ENCODE measurements at regions not wholly inside any gene's neighbourhood (a gene's known extent, or its start where the extent isn't known, plus 50 kb on each side); places are given as distances from the start of the nearest gene placed in this dataset.

DNA sequence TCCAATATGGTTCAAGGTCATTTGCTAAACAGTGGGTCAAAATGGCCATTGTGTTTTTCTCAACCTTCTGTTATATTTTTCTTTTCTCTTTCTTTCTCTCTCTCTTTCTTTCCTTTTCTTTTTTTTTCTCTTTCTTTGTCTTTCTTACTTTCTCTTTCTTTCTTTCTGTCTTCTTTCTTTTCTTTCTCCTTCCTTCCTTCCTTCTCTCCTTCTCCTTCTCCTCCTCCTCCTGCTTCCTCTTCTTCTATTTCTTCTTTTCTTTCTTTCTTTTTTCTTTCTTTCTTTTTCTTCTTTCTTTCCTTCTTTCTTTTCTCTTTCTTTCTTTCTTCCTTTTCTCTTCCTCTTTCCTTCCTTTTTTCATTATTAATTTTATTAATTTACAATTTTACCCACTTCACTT, 619.5 kb downstream of the IRX1 start:
- Mint-ChIP-seq H3K9me3 (no peaks in the 10 kb centered on the region), H3K4me3 (no peak overlapping the region), H3K27ac (no peak overlapping the region), H3K27me3 (no peaks in the 10 kb centered on the region), H3K4me1 (no peaks in the 10 kb centered on the region), H3K36me3 (no peaks in the 10 kb centered on the region)
- no peak for ATAC-seq (ENCODE audit: low read depth)
- DNase-seq = no peak
- POLR2A ChIA-PET = no interaction called here

DNA sequence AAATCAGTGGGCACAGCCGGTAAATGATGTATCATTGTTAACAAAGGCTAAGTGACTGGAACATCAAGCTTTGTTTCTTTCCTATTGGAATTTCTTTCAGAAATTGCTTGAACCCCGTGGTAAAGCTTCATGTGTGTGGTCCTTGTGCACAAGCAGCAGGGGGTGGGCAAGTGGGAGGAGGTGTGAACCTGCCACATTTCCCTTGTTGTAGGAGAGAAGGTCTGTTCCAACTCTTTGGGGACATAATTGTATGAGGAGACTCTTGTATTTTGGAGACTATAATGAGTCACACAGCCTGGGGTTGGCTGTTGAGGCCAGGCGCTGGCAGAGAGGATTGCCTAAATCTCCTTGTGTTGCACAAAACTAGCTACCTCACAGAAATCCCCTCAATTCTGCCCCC, 620.5 kb downstream of the IRX1 start:
- Mint-ChIP-seq H3K4me1 (no peaks in the 10 kb centered on the region), H3K4me3 (no peak overlapping the region), H3K9me3 (peaks cover 1% of the 10 kb centered on the region), H3K27ac (no peak overlapping the region), H3K36me3 (no peaks in the 10 kb centered on the region), H3K27me3 (no peaks in the 10 kb centered on the region)
- POLR2A ChIA-PET = no interaction called here
- ATAC-seq (ENCODE audit: low read depth) (no peak), DNase-seq (no peak)

DNA sequence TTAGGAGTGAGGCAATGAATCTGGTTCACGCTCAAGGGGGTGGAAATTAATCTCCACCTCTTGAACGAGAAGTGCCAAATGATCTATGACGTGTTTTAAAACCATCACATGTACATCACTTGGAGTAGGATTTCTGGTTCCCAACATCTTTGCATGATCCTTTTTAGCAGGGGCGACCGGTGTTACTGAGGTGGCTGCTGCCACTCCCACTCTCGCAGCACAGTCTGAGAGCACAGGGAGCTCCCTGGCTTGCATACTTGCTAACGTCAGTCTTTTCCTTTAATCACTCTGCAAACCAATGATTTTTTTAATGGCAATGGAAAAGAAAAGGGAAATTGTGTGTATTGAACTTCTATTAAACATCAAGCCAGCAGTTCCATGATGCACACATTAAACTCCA, 624.4 kb downstream of the IRX1 start:
- peaks cover 3% of the 10 kb centered on the region for H3K9me3 Mint-ChIP-seq
- H3K36me3 Mint-ChIP-seq = no peaks in the 10 kb centered on the region
- POLR2A ChIA-PET = no interaction called here
- no peaks in the 10 kb centered on the region for H3K4me1 Mint-ChIP-seq
- no peak overlapping the region for H3K4me3 Mint-ChIP-seq
- DNase-seq (no peak), ATAC-seq (ENCODE audit: low read depth) (no peak)
- H3K27me3 Mint-ChIP-seq = no peaks in the 10 kb centered on the region
- no peak overlapping the region for H3K27ac Mint-ChIP-seq

DNA sequence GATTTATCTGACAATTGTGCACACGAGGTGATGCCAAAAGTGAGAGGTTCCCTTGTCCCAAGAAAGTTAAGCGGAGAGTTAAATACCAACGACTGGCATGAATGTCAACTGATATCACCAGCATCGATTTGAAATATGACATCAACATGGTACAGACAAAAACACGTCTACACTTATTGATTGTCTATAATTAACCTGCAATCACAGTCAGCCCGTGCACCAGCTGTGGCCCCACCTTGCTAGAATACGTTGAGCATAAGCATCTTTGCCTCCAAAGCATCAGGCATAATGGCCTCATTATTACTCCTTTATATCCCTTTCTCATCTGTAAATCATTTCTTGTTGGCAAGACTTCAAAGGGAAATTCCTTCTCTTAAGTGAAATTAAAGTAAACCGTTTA, 625.4 kb downstream of the IRX1 start:
- Mint-ChIP-seq H3K27ac (no peak overlapping the region), H3K36me3 (no peaks in the 10 kb centered on the region), H3K4me1 (no peaks in the 10 kb centered on the region), H3K27me3 (no peaks in the 10 kb centered on the region), H3K9me3 (peaks cover 3% of the 10 kb centered on the region), H3K4me3 (no peak overlapping the region)
- ATAC-seq (ENCODE audit: low read depth) = no peak
- DNase-seq = no peak
- POLR2A ChIA-PET = no interaction called here

DNA sequence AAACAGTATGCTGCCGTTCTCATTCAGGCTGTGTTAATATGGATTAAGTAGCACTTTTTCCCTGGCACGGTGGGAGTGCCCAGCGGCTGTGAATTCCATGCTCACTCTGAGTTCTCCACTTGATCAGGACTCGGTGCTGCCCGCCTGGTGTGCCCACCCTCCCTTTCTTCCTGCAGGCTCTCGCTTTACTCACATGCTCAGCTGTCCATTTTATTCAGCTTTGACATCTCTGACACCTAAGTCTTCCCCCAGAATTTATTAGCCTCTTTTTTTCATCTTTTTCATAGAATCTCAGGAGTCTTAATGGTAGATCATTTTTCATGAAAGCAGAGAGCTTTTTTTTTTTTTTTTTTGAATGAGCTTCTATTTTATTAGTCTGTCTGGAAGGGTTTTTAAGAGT, 626.5 kb downstream of the IRX1 start:
- no peak overlapping the region for H3K27ac Mint-ChIP-seq
- H3K27me3 Mint-ChIP-seq = no peaks in the 10 kb centered on the region
- DNase-seq (no peak), ATAC-seq (ENCODE audit: low read depth) (no peak)
- no peak overlapping the region for H3K4me3 Mint-ChIP-seq
- H3K4me1 Mint-ChIP-seq = no peaks in the 10 kb centered on the region
- POLR2A ChIA-PET = no interaction called here
- no peaks in the 10 kb centered on the region for H3K36me3 Mint-ChIP-seq
- H3K9me3 Mint-ChIP-seq = peaks cover 3% of the 10 kb centered on the region

DNA sequence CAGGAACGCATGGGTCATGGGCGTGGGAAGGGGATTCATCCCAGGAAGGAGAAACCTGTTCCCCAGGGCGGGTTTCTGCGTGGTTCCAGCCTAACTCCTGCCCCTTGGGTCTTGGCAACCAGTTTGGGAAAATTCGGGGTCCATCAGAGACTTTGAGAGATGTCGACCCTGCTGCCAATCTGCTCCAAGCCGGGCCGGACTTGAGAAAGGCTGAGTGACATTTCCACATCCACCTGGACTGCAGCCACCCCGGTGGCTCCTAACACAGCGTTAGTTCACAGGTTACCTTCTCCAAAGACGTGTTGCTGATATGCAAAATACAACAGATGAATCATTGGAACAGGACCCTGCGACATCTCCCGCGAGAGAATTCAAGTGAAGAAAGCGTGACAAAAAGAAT, 627.2 kb downstream of the IRX1 start:
- Mint-ChIP-seq H3K27ac (no peak overlapping the region), H3K4me3 (no peak overlapping the region), H3K4me1 (no peaks in the 10 kb centered on the region), H3K27me3 (no peaks in the 10 kb centered on the region), H3K9me3 (peaks cover 3% of the 10 kb centered on the region), H3K36me3 (no peaks in the 10 kb centered on the region)
- DNase-seq (no peak), ATAC-seq (ENCODE audit: low read depth) (no peak)
- POLR2A ChIA-PET = no interaction called here

DNA sequence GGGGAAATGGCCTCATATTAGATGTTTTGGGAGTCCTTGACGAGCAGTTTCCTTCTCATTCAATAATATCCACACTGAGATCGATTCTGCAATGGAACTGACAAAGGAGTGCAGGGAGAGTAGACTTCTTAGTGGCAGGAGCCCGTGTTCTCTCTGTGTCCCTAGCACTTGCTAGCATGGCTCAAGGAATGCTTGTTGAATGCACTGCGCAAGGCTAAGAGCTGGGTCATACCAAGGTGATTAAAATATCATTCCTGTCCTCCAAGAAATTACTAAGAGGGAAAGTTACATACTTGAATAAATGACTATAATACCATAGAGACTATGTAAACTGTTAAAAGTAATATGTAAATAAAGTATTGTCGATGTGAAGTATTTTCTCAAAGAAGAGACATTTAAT, 630.1 kb downstream of the IRX1 start:
- no peak overlapping the region for H3K4me3 Mint-ChIP-seq
- peaks cover 3% of the 10 kb centered on the region for H3K9me3 Mint-ChIP-seq
- no peaks in the 10 kb centered on the region for H3K27me3 Mint-ChIP-seq
- ATAC-seq (ENCODE audit: low read depth) (no peak), DNase-seq (no peak)
- POLR2A ChIA-PET = no interaction called here
- no peaks in the 10 kb centered on the region for H3K36me3 Mint-ChIP-seq
- H3K4me1 Mint-ChIP-seq = no peaks in the 10 kb centered on the region
- H3K27ac Mint-ChIP-seq = no peak overlapping the region

DNA sequence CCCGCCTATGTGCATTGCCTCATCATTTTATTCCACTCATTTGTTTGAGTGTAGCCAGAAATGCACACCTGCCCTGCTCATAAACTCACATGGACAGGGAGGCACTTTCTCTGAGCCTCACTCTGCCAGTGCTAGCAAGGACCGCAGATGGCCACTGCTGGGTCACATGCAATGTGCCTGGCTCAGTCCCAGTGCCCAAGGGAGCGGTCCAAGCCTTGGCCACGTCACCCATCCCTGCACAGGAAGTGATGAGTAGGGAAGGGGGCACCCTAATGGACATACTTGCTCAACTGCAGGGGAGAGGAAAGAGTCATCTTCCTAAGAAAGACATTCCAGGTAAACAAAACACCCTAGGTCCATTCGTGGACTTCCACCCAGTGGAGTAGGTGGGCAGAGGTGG, 630.9 kb downstream of the IRX1 start:
- Mint-ChIP-seq H3K4me1 (no peaks in the 10 kb centered on the region), H3K27me3 (no peaks in the 10 kb centered on the region), H3K36me3 (no peaks in the 10 kb centered on the region), H3K9me3 (peaks cover 2% of the 10 kb centered on the region), H3K27ac (no peak overlapping the region), H3K4me3 (no peak overlapping the region)
- no peak for ATAC-seq (ENCODE audit: low read depth)
- POLR2A ChIA-PET = no interaction called here
- no peak for DNase-seq

DNA sequence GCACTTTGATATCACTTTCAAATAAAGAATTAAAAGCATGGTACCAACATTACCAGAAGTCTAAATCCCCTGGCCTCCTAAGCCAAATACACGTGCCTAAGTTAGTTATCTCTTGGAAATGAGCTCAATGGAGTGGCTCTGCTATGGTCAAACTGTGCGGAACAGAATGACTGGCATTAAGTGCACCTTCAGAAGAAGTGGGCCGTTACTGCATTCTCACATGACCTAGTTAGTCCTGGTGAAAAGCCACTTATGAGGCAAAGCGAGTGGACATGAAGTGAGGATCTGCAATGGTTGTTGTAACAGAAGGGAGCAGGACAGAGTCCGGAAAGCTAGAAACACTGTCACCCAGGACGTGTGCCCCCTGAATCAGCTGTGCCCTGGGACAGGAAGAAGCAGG, 633.1 kb downstream of the IRX1 start:
- Mint-ChIP-seq H3K27ac (no peak overlapping the region), H3K4me3 (no peak overlapping the region), H3K4me1 (no peaks in the 10 kb centered on the region), H3K9me3 (peaks cover 3% of the 10 kb centered on the region), H3K36me3 (no peaks in the 10 kb centered on the region), H3K27me3 (no peaks in the 10 kb centered on the region)
- POLR2A ChIA-PET = no interaction called here
- no peak for ATAC-seq (ENCODE audit: low read depth)
- no peak for DNase-seq

DNA sequence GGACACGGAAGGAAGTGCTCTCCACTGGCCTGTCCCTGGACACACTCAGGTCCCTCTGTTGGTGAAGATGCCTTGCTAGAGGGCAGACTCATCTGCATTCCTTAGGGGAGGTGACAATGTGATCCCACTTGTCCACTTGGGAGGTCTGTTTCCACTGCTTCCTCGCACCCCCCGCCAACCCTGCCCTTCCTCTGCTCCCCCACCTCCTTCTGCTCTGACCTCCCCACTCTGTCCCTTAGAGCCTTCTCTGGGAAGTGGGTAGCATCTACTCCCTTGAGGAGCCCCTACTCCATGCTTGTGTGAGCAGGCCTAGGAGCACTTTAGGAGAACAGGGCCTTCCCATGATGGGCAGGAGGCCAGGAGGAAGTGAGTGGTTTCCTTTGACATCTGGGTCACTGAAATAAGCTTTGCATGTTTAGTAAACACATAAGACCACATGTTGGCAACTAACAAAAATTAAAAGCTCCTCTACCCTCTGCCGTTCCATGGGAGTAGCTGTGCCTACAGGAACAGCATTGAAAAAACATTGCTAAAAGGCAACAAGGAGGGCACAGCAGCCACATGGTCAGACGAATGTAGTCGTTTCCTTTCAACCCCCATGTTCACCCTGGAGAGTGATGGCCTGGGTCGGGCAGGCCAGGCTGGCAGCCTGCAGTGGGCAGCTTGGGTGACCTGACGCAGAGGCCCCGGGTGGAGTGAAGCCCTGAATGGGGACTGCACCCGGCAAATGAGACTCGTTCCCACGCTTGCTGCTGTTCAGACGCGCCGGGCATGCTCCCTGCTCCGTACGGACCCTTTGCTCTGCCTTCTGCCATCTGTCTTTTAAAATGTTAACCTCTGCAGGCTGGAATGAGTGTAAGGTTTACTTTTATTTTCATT, 634.0 kb downstream of the IRX1 start:
- H3K27me3 Mint-ChIP-seq = no peaks in the 10 kb centered on the region
- no peaks in the 10 kb centered on the region for H3K4me1 Mint-ChIP-seq
- H3K4me3 Mint-ChIP-seq = no peak overlapping the region
- H3K36me3 Mint-ChIP-seq = no peaks in the 10 kb centered on the region
- H3K27ac Mint-ChIP-seq = no peak overlapping the region
- no peak for DNase-seq
- POLR2A ChIA-PET = no interaction called here
- ATAC-seq (ENCODE audit: low read depth) = no peak
- peaks cover 8% of the 10 kb centered on the region for H3K9me3 Mint-ChIP-seq

DNA sequence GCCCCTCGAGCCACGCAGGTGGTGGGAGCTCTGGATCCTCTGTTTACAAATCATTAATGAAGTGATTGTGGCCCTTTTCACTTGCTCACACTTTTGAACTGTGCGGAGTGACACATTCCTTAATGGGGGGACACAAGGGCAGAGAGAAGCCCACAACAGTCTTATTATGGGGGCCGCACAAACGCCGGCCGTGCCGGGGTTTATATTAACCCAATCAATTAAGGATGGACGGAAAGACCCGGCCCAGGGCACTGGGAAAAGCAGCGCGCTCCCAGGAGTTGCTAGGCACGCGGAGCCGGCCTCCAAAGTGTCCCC, 634.8 kb downstream of the IRX1 start:
- Mint-ChIP-seq H3K9me3 (peaks cover 9% of the 10 kb centered on the region), H3K4me3 (no peak overlapping the region), H3K27ac (no peak overlapping the region), H3K27me3 (no peaks in the 10 kb centered on the region), H3K36me3 (no peaks in the 10 kb centered on the region), H3K4me1 (no peaks in the 10 kb centered on the region)
- ATAC-seq (ENCODE audit: low read depth) (no peak), DNase-seq (no peak)
- POLR2A ChIA-PET = no interaction called here

DNA sequence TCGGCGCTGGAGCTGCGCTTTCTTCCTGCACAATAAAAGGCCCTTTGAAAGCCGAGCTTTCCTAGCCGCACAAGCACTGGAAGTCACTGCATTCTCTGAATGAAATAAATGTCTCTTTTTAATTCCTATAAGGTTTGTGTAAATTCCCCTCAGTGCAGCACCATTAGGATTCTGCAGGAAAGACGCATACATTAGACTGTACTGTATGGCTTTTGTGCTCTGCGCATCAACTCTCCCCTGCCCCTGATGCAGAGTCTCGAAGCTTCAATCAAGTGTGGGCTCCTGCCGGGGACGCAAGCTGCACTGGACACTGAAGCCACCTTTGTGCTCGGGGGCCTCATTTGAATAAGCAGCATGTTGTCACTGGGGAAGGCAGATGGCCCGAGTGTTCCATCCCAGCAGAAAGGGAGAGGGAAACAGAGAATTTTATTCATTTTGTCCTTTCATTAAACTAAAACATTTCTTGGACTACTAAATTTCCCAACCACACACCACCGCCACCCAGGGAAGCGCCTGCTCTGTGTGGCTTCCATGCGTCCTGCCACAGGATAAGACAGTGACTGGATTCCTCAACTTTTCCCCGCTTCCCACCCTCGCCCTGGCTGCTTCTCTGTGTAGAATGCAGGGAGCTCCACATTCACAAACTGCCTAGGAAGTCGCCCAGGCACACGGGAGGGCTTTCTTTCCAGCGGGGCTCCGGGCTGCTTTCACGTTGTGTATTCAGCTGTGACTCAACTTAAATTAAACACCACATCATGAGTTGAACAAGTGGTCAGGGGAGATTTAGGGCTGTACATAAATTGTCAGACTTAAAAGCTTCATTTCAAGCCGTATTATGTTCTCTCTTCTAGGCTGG, 635.4 kb downstream of the IRX1 start:
- DNase-seq (no peak), ATAC-seq (ENCODE audit: low read depth) (no peak)
- H3K4me3 Mint-ChIP-seq = no peak overlapping the region
- POLR2A ChIA-PET = no interaction called here
- H3K27me3 Mint-ChIP-seq = no peaks in the 10 kb centered on the region
- H3K36me3 Mint-ChIP-seq = no peaks in the 10 kb centered on the region
- peaks cover 9% of the 10 kb centered on the region for H3K9me3 Mint-ChIP-seq
- no peaks in the 10 kb centered on the region for H3K4me1 Mint-ChIP-seq
- H3K27ac Mint-ChIP-seq = no peak overlapping the region

DNA sequence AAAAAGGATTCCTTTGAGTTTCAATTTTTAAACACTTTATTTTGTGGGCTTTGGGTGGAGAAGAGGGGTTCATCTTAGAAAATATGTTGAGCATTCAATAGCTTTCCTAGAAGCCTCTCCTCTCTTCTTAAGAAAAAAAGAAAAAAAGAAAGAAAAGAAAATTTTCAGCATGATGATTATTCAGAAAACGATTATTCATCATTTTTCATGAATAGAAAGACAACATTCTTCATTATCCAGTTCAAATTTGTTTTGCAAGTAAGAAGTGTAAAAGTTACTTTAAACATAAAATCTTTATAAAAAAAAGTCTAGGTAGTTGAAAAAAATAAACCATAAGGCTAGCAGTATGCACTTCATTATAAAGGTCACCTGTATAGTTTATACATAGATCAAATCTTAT, 636.5 kb downstream of the IRX1 start:
- Mint-ChIP-seq H3K27me3 (no peaks in the 10 kb centered on the region), H3K4me1 (no peaks in the 10 kb centered on the region), H3K4me3 (no peak overlapping the region), H3K36me3 (no peaks in the 10 kb centered on the region), H3K9me3 (peaks cover 9% of the 10 kb centered on the region), H3K27ac (no peak overlapping the region)
- DNase-seq (no peak), ATAC-seq (ENCODE audit: low read depth) (no peak)
- POLR2A ChIA-PET = no interaction called here

DNA sequence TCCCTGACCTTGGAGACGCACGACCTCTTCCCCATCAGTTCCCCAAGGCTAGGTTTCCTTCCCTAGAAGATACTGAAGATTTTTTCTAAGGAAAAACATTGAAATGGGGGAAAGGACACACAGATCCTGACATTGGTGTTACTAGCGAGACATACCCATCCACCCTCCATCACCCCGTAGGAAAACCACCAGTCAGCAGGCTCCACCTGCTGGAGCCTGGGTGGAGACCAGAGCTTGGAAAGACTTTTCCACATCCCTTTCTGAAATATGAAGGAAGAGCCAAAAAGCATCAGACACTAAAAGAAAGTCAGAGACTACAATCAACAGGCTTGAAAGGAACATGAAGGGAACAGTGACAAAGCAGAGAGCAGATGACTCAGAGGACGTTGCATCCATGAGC, 638.0 kb downstream of the IRX1 start:
- no peak overlapping the region for H3K4me3 Mint-ChIP-seq
- no peak for ATAC-seq (ENCODE audit: low read depth)
- no peaks in the 10 kb centered on the region for H3K27me3 Mint-ChIP-seq
- no peaks in the 10 kb centered on the region for H3K36me3 Mint-ChIP-seq
- H3K9me3 Mint-ChIP-seq = peaks cover 14% of the 10 kb centered on the region
- no peak for DNase-seq
- no peaks in the 10 kb centered on the region for H3K4me1 Mint-ChIP-seq
- H3K27ac Mint-ChIP-seq = no peak overlapping the region
- POLR2A ChIA-PET = interaction anchor here (0.5 kb wide), 1 partner anchor 18 kb away, joined by 3 read pairs; no protein-coding TSS in a partner anchor

All from activated naive CD8-positive, alpha-beta T cell treated with anti-CD3 and anti-CD28 coated beads, Interleukin-2, amount 10 ng/mL, durations not matched to agents 7 days and 5 days (primary cell).